GM21381 (cell line): ENCODE measurements at regions not wholly inside any gene's neighbourhood (a gene's known extent, or its start where the extent isn't known, plus 50 kb on each side); places are given as distances from the start of the nearest gene placed in this dataset.
"Not testable (repeated sequence)": the region's sequence is repeated elsewhere in the genome, so short reads cannot be mapped to it uniquely, and the experiment has no call there.

Experiments
- ATAC-seq: cut with Tn5 transposase; IDR thresholded peaks from one replicate; pipeline ENCODE4 v1.9.1; 2021; ENCODE audit warnings: mild to moderate bottlenecking, moderate library complexity; ENCODE audit not compliant: unreplicated experiment

DNA sequence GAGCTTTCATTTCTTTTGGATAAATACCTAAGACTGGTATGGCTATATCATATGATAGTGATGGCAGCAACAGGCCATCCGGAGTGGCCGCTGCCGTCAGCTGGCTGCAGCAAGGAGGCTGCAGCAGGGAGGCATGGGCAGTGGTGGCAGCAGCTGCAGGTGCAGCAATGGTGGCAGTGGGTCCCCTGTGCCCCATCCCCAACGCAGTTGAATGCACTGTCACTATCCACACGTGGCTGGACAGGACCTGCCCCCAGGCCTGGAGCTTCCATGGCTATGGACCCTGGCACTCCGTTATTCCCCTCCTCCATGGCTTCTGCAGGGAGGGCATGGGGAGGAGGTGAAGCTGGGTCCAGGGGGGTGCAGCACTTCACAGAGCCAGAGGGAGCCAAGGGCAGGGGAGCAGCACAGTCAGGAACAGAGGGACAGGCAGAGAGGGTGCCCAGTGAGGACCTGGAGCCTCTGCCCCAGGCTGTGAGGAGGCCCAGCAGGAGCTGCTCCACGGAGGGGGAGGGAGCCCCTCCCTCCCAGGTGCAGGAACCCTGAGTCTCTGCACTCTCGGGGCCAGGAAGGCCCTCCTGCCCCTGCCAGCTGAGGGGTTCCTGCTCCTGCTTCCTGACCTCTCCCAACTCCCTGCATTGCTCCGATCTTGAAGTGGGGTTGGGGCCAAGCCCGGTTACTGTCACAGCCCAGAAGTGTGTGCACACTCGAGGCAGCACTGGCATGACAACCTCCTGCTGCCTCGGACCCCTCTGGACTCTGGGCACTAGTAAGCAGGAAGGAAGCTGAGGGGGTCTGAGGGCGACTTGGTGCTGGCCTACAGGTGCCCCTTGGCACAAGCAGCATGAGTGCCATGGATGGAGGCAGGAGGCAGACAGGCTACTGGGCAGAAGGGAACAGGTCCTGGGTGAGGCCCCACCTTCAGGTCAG is 466.3 kb downstream of the GUCY1A2 start:
- ATAC-seq: no peak

DNA sequence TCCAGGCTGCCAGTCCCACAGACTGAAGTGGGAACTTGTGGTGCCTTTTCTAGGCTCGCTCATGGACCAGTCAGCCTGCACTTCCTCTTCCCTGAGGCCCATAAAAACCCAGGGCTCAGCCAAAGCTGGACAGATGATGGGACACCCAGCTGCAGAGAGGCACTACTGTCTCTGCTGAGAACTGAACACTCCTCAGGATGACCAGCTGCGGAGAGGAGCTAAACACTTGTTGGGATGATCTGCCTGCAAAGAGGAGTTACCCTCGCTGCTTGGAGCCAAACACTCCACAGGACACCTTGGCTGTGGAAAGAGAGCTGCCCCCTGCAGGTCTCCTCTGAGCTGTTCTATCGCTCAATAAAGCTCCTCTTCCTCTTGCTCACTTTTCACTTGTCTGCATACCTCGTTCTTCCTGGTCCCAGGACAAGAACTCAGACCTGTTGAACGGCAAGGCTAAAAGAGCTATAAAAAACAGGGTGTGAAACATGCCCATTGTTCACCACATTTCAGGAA is 465.5 kb downstream of the GUCY1A2 start:
- ATAC-seq: no peak

DNA sequence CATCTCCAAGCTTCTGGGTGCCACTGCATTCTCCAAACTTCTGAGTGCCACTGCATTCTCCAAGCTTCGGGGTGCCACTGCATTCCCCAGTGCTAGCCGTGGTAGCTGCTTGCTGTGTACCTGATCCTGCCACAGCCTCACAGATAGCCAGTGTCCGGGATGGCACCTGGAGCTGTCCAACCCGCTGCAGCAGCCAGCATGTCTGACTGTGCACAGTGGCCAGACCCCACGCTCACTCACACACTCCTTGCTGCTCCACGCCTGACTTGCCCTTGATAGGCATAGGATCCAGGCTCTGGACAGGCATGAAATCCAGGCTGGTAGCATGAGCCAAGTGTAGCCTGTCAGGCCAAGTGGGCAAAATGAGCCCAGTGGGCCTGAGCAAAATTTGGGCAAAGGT is 465.0 kb downstream of the GUCY1A2 start:
- no peak for ATAC-seq

DNA sequence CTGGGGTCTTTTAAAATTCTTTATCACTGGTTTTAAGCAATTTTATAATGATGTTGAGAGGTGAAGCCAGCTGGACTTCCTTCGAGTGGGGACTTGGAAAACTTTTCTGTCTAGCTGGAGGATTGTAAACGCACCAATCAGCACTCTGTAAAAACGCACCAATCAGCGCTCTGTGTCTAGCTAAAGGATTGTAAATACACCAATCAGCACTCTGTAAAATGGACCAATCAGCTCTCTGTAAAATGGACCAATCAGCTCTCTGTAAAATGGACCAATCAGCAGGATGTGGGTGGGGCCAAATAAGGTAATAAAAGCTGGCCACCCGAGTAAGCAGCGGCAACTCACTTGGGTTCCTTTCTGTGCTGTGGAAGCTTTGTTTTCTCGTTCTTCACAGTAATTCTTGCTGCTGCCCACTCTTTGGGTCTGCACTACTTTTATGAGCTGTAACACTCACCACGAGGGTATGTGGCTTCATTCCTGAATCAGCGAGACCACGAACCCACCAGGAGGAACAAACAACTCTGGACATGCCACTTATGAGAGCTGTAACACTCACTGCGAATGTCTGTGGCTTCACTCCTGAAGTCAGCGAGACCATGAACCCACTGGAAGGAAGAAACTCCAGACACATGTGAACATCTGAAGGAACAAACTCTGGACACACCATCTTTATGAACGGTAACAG is 462.6 kb downstream of the GUCY1A2 start:
- not testable (repeated sequence) for ATAC-seq

DNA sequence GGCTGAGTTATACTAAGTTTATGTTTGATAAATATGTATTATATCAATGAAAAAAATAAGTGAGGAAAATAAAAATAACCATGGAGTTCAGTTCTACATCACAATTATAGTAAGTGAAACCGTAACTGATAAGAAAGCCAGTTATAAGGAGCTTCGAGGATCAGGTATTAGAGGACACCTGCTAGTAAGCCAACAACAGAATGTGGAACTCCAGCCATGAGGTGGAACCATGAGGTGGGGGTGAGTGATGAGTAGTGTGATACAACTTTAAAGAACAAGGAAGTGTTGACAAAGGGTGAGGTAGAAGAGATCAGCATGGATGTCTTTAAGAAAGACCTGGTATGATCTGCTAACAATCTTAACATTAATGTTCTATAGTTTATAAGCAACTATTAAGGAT is 452.9 kb downstream of the GUCY1A2 start:
- no peak for ATAC-seq

DNA sequence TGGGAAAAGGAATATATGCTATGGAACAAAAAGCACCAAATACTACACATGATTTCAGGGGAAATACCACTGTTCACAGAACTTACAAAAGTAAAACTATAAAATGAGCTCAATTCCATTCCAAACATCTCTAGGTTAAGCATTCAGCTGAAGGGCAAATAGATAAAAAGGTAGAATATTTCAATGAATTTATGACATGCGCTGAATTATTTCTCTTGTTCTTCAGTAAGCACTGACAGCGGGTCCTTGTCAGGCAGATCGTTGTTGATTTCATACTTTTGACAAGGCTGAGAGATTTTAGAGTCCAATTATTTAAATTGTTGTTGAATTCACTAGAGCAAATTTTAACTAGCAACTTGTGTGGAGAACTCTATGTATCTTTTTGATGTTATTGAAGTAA is 449.6 kb downstream of the GUCY1A2 start:
- no peak for ATAC-seq

DNA sequence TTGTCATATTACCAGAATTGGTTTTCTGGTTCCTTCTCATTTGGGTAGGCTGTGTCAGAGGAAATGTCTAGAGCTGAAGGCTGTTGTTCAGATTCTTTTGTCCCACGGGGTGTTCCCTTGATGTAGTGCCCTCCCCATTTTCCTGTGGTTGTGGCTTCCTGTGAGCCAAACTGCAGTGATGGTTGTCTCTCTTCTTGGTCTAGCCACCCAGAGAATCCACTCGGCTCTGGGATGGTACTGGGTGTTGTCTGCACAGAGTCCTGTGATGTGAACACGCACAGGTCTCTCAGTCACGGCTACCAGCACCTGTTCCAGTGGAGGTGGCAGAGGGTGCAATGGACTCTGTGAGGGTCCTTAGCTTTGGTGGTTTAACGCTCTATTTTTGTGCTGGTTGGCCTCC is 440.9 kb downstream of the GUCY1A2 start:
- not testable (repeated sequence) for ATAC-seq

DNA sequence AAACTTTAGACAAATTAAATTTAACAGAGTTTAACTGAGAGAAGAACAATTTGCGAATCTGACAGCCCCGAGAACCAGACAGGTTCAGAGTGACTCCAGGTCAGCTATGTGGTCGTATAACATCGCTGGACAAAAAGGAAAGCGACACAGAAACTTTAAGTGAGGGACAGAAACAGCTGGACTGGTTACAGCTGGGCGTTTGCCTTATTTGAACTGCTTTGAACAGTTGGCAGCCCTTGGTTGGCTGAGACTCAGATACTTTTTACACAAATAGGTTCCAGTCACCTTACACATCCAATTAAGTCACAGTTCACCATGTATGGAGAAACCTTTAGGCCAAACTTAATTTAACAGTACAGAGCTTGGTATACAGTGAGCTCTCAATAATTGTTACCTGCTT is 436.9 kb downstream of the GUCY1A2 start:
- no peak for ATAC-seq

DNA sequence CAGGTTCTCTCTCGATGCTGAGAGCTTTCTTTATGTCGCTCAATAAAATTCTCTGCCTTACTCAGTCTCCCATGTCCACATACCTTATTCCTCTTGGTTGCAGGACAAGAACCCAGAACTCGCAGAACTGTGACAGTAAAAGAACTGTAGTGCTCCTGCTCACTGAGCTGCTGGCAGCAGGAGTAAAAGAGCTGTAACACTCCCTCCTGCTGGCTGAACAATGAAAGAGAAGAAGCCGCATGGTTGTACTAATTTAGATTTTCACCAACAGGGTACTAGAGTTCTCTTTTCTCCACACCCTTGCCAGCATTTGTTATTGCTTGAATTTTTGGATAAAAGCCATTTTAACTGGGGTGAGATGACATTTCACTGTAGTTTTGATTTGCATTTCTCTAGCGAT is 433.2 kb downstream of the GUCY1A2 start:
- no peak for ATAC-seq

DNA sequence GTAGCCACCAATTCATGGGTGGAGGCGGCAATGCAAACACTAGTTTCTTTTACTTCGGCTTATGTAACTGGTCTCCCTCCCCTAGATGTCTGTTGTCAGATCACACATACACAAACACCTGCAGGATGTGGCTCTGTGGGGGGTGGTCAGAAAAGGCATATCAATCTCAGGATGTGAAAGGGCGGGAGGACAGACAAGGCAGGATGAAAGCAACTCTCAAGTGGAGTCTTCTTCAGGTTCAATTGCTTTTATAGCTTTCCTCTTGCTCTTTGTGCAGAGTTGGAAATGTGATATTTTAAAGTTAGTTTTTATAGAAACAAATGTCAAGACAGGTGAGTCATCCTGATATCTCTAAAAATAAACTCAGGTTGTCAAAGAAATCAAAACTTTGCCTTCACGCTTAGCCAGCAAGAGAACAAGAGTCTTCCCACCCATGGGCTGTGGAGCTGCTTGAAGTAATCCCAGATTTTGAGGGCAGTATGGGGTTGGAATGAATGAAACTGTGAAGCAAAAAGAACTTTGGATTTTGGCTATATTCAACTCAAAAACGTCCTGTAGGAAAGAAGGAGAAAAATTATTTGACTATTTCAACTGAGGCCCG is 423.4 kb downstream of the GUCY1A2 start:
- ATAC-seq: no peak

DNA sequence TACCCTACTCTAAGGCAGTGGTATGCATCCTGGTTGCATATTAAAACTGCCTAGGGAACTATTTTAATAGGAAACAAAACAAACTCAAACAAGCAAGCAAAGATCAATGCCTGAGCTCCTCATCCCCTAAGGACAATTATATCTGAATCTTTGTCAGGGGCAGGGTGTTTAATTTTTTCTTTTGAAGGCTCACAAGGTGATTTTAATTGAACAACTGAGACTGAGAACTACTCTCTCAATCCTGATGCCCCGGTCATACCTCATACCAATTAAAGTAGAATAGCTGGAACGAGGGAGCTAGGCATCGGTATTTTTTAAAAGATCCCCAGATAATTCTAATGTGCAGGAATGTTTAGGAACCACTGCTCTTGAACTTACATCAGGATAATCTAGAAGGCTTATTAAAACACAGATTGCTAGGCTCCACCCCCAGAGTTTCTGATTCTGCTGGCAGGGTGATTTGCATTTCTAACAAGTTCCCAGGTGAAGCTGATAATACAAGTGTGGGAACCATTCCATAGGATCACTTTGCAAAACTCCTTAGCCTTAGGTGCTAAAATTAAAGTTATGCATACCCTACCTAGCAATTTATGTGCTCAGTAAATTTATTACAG is 416.5 kb downstream of the GUCY1A2 start:
- no peak for ATAC-seq

DNA sequence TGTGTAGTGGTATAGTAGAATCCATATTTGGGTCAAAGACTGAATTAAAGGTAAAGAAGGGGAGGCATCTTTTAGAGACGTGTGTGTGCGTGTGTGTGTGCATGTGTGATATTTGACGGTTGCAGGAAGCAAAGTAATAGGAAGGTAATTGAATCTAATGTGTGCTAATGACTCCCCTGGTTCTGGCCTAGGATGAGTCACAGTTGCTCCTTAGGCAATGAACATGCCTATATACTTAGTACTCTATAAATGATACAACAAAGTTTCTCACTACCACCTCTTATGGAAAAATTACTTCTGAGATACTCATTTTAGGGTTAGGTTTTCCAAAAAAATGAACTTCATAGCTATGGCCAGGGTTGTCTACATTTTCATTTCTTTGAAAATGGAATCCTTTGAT is 409.6 kb downstream of the GUCY1A2 start:
- no peak for ATAC-seq

DNA sequence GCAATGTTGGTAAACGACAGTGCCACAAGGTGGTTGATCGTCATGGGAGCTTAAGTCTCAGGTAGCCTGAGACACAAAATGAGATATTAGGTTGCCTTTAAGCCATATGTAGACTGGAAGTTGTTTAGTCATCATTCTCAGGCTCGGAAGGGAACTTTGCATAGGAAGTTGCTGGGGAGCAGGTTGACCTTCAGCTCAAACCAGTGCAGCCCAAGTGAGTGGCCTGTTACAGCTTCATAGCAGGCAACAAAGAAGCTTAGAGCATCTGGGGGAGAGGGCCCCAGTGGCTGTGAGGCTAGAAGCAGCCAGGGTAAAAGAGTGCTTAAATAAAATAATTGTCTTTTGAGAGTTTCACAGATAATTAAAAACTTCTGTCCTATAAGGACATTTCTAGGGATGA is 404.0 kb downstream of the GUCY1A2 start:
- ATAC-seq: no peak

DNA sequence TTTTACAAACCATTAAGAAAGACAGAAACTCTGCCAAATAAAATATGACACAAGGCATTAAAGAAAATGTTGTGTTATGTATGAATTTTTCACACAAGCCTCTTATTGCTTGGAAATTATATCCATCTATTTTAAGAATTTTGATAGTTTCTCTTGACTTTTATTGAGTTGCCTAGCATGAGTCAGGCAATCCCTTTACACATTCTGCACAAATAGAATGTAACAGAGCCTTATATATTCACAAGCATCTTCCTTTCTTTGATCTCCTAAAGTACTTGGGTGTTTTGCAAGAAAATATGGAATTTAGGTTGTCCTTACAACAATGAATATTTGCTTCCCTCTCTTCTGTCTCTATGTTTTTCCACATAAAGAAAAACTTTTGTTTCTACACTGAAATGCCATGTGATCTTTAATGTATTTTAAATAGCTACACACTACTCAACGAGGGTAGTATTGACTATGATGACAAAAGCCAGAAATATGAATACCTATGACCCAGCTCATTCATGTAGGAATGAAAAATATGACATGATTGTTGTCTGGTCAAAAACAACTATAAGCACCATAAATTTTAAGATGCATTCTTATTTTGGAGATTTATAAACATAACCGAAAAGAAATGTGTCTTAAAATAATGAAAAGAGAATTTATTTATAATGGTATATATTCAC is 398.8 kb downstream of the GUCY1A2 start:
- no peak for ATAC-seq

DNA sequence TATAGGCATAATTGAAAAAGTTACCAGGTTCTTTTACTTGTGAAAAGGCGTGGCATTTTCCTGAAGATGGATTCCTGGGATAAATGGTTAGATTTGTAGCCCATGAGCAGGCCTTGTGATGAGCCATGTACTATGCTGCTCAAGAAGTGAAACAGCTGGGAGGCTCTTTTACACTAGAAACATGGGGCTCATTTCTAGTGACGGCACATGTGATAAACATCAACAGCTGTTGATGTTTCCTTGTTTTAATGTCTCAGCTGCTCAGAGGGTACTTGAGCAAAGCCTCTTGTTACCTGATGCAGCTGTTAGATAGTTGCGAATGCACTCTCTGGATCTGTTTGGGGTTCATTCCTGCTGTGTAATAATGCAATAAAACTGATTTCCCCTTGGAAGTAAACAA is 396.8 kb downstream of the GUCY1A2 start:
- no peak for ATAC-seq
